HG02852 (cell line): ENCODE measurements at regions not wholly inside any gene's neighbourhood (a gene's known extent, or its start where the extent isn't known, plus 50 kb on each side); places are given as distances from the start of the nearest gene placed in this dataset.

Experiments used
- ATAC-seq: cut with Tn5 transposase; IDR thresholded peaks from one replicate; pipeline ENCODE4 v1.9.1; 2021; ENCODE audit warnings: mild to moderate bottlenecking, moderate library complexity; ENCODE audit not compliant: unreplicated experiment

GRCh38 chr11:103530257-103530656 lies 421.0 kb downstream of the DYNC2H1 start:
- ATAC-seq = no peak

- no peak for ATAC-seq
Measured at GRCh38 chr11:103532133-103532788, 423.0 kb downstream of the DYNC2H1 start.

GRCh38 chr11:103534191-103534590 lies 425.0 kb downstream of the DYNC2H1 start:
- no peak for ATAC-seq

- ATAC-seq = no peak
Measured at GRCh38 chr11:103534959-103535358, 425.7 kb downstream of the DYNC2H1 start.

- ATAC-seq = no peak
Measured at GRCh38 chr11:103536335-103536722, 427.1 kb downstream of the DYNC2H1 start.

- no peak for ATAC-seq
Measured at GRCh38 chr11:103537904-103538502, 428.8 kb downstream of the DYNC2H1 start.

GRCh38 chr11:103539166-103539565 lies 429.9 kb downstream of the DYNC2H1 start:
- ATAC-seq = no peak

GRCh38 chr11:103541186-103541795 lies 432.1 kb downstream of the DYNC2H1 start:
- no peak for ATAC-seq

GRCh38 chr11:103542851-103543250 lies 433.6 kb downstream of the DYNC2H1 start:
- ATAC-seq = no peak

- no peak for ATAC-seq
Measured at GRCh38 chr11:103543456-103543855, 434.2 kb downstream of the DYNC2H1 start.

GRCh38 chr11:103544874-103545273 lies 435.6 kb downstream of the DYNC2H1 start:
- ATAC-seq = no peak

- no peak for ATAC-seq
Measured at GRCh38 chr11:103545551-103545950, 436.3 kb downstream of the DYNC2H1 start.

GRCh38 chr11:103546236-103546635 lies 437.0 kb downstream of the DYNC2H1 start:
- ATAC-seq = no peak

- no peak for ATAC-seq
Measured at GRCh38 chr11:103547024-103547423, 437.8 kb downstream of the DYNC2H1 start.

GRCh38 chr11:103547691-103548090 lies 438.5 kb downstream of the DYNC2H1 start:
- ATAC-seq = no peak

- no peak for ATAC-seq
Measured at GRCh38 chr11:103548838-103549237, 439.6 kb downstream of the DYNC2H1 start.

GRCh38 chr11:103550811-103551210 lies 441.6 kb downstream of the DYNC2H1 start:
- no peak for ATAC-seq

- no peak for ATAC-seq
Measured at GRCh38 chr11:103552086-103552485, 442.9 kb downstream of the DYNC2H1 start.

- ATAC-seq = no peak
Measured at GRCh38 chr11:103556171-103556570, 446.9 kb downstream of the DYNC2H1 start.

- no peak for ATAC-seq
Measured at GRCh38 chr11:103566116-103566515, 456.9 kb downstream of the DYNC2H1 start.

GRCh38 chr11:103581760-103582159 lies 454.7 kb upstream of the DDI1 start:
- no peak for ATAC-seq

- no peak for ATAC-seq
Measured at GRCh38 chr11:103582351-103582909, 454.0 kb upstream of the DDI1 start.
